Activated effector memory CD4-positive, alpha-beta T cell treated with Interleukin-2 at 50 U/mL for 16 hours (primary cell): ENCODE measurements at regions not wholly inside any gene's neighbourhood (a gene's known extent, or its start where the extent isn't known, plus 50 kb on each side); places are given as distances from the start of the nearest gene placed in this dataset.

Experiments
- DNase-seq: peaks from one replicate; pipeline ENCODE4 v3.0.0-alpha.2; 2020

- DNase-seq, result no peak
Measured at GRCh38 chr9:79360387-79361347, 211.1 kb upstream of the TLE4 start.

- no peak for DNase-seq
Measured at GRCh38 chr9:79362100-79363081, 209.4 kb upstream of the TLE4 start.

- no peak for DNase-seq
Measured at GRCh38 chr9:79369676-79370075, 202.1 kb upstream of the TLE4 start.

DNA sequence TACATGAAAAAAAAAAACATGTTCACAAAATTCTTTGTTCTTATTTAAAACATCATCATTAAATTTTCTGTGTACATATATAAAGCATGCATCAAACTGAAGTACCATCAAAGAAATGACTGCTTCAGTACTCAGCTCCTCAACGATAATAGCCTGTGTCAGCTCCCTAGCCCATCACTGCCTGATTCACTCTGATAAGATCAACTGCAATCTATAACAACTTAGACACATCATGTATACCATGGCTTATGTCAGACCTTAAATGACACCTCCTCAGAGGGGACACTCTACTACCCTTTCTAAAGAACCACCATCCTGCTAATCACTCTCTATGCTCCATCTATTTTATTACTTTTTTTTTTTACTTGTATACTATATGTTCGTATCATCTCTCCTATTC lies 200.5 kb upstream of the TLE4 start:
- DNase-seq, result no peak

GRCh38 chr9:79371948-79372555 lies 199.7 kb upstream of the TLE4 start:
- DNase-seq, result no peak

- no peak for DNase-seq
Measured at GRCh38 chr9:79377339-79377855, 194.4 kb upstream of the TLE4 start.

GRCh38 chr9:79378107-79378506 lies 193.7 kb upstream of the TLE4 start:
- no peak for DNase-seq

- no peak for DNase-seq
Measured at GRCh38 chr9:79382044-79382443, 189.7 kb upstream of the TLE4 start.

DNA sequence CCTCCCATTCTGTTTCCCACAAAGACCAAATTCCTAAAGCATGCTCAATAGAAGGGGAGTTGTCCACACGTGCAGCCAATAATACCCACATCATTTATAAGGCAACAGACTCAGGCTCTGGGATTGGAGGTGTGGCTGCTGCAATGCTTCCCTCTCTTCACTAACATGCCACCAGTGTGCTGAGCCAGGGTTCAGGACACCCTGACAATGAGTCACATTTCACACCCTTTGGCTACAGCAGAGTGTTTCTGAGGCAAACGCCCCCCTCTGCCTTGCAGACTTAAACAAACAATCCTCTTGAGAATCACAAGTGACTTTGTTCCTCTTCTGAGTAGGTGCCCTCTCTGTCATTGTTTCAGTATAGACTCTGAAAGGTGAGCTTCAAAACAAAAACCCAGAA lies 189.3 kb upstream of the TLE4 start:
- DNase-seq, result no peak

DNA sequence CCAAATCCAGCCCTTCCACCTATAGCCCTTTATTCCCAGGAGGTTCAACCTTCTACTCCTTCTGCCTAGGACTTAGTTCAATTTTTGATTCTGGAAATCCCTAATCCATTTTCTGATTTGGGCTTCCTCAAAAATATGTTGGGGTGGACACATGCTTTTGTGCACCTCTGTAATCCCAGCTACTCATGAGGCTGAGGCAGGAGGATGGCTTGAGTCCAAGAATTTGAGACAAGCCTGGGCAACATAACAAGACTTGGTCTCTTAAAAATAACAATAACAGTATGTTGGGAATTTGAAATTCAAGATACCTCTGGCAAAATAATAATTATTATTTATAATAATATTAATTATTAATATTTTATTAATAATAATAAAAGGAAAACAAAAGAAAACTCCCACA lies 188.7 kb upstream of the TLE4 start:
- no peak for DNase-seq

DNA sequence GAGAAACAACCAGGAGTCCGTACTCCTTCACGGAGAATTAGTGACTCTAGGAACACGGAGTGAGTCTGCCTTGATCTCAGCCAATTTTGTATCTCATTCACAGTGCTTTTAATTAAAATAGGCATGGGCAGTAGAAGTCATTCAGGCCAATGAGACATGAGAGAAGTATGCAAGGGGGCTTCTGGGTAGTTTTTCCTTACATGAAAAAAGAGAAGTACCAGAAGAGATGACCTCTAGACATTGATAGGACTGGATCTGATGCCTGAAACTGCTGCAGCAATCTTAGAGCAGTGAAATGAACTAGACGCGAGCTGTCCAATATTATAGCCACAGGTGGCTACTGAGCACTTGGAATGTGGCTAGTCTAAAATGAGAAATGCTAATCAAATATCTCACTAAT lies 187.7 kb upstream of the TLE4 start:
- no peak for DNase-seq

DNA sequence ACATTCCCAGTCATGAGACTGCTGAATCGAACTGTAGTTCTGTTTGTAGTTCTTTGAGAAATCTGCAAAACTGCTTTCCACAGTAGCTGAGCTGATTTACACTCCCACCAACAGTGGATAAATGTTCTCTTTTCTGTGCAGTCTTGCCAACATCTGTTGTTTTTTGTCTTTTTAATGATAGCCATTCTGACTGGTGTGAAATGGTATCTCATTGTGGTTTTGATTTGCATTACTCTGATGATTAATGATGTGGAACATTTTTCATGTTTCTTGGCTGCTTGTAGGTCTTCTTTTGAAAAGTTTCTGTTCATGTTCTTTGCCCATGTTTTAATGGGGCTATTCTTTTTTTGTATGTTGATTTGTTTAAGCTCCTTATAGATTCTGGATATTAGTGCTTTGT lies 187.3 kb upstream of the TLE4 start:
- no peak for DNase-seq

GRCh38 chr9:79387101-79387835 lies 184.5 kb upstream of the TLE4 start:
- DNase-seq, result no peak

- DNase-seq, result no peak
Measured at GRCh38 chr9:79390077-79390698, 181.6 kb upstream of the TLE4 start.

DNA sequence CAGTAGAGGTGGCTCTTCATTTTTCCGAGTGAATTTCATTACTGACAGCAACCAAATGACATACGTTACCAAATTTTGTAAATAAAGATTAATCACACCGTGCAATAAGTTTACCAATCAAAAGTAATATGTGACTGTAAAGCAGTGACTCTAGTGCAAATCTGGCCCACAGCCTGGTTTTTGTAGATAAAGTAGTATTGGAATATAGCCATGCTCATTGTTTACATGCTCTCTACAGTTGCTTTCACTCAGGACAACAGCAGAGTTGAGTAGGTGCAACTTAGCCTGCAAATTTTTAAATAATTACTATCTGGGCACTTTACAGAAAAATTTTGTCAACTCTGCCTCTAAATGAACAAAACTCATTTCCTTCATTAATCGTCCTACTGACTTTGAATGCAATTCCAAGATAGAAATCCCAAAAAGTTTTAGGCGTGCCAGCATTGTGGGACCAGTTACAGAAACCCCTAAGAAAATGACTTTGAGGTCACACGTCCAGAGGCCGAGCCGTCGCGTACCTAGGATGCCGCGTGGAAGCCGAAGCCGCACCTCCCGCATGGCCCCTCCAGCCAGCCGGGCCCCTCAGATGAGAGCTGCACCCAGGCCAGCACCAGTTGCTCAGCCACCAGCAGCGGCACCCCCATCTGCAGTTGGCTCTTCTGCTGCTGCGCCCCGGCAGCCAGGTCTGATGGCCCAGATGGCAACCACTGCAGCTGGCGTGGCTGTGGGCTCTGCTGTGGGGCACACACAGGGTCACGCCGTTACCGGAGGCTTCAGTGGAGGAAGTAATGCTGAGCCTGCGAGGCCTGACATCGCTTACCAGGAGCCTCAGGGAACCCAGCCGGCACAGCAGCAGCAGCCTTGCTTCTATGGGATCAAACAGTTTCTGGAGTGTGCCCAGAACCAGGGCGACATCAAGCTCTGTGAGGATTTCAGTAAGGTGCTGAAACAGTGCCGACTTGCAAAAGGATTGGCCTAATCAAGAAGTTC lies 180.7 kb upstream of the TLE4 start:
- no peak for DNase-seq

GRCh38 chr9:79395228-79395627 lies 176.5 kb upstream of the TLE4 start:
- no peak for DNase-seq

DNA sequence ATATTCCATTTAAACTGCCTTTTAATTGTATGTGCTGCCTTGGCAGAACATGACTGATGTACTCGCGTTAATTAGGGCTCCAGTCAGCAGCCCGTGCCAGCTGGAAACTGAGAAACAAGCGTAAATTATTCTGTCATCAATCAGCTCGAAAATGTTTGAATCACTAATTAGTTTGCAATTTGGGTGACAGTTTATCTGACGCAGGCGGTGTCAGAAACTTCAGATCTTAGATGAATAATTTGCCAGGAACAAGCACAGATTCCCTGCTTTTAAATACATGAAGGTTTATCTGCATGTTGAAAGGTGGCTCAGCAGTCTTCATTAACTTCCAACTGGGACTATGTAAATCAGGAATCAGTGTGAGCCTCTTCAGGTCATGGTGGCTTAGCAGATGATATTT lies 176.0 kb upstream of the TLE4 start:
- no peak for DNase-seq

DNA sequence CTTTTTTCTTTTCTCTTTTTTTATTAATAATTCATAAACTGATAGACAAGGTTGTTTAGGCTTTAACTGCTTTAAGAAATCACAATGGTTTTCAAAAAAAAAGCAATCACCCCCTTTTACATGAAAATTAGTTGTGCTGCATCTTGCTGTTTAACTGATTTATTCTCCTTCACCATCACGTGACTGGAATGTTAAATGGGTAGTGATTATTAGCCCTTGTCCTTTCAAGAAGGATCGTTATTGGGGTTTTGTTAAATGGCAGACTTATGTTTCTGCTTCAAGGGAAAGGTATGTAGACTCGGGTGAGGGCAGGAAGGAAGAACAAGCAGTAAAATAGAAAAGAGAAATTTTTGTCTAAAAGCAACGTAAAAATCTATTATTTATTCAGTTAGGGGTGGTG lies 175.6 kb upstream of the TLE4 start:
- no peak for DNase-seq

DNA sequence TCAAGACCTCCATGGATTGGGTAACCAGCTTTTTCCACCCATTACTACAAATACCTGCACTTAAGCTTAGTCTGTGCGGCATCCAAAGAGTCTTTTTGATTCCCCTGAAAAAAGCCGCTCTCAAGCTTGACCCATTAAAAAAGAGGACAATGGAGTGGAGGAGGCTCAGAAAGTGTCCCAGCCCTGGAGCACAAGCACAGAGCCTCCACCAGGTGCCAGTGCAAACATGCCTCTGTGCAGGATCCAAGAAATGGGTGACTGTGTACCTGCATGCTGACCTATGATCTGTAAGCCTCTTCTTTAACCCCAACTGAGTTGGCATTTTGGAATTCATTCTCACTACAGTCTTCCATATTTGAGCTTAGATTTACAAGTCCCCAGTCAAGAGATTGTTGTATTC lies 168.3 kb upstream of the TLE4 start:
- no peak for DNase-seq

- DNase-seq, result no peak
Measured at GRCh38 chr9:79408200-79408599, 163.6 kb upstream of the TLE4 start.

DNA sequence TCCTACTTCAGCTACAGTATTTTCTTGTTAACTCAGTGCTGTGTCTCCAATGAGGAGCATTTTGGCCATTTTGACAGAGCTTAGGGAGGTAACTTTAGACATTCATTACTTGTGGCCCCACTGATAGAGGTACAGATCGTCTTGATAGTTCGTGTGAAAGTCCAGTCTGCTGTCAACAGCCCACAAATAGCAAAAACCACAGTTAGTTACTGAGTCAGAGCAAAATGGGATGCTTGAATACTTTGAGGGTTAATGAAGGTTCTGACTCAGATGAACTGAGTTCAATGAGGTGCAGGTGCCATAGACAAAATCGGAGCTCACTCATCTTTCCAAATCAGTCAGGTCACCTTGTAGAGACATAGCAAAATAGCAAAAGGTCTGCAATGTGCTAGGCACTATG lies 163.1 kb upstream of the TLE4 start:
- no peak for DNase-seq
